HepG2 (cell line): ENCODE measurements at regions not wholly inside any gene's neighbourhood (a gene's known extent, or its start where the extent isn't known, plus 50 kb on each side); places are given as distances from the start of the nearest gene placed in this dataset.
A peak's percentile ranks its signal among the peaks of the same experiment; 100 is the strongest.

Experiments used
- ATAC-seq: fragments of 200-7000 bp; cut with Tn5 transposase; 3 replicates; pipeline ENCODE4 v1.9.1; 2020; ENCODE audit warnings: mild to moderate bottlenecking, moderate library complexity
- BruUV-seq: library from RNA; stranded (reverse); fragments of 400-500 nt; replicated peaks from 2 replicates; lab custom pipeline; 2021; lab: Mats Ljungman, UMichigan
- CTCF ChIA-PET: fragments of 300-600 bp; formaldehyde crosslinking; extraction: SDS; loops from one replicate; lab custom pipeline; 2021; ENCODE audit warnings: low total read pairs, inconsistent platforms, low intra/inter-chr PET ratio; lab: Yijun Ruan, JAX
- POLR2A ChIA-PET: fragments of 350-600 bp; sonication (Branson Sonifier 250); formaldehyde crosslinking; loops from one replicate; lab custom pipeline; 2020; ENCODE audit warnings: antibody characterized with exemption, inconsistent platforms; lab: Yijun Ruan, JAX
- DNase-seq: peaks from one replicate; pipeline ENCODE4 v3.0.0-alpha.2; 2015; ENCODE audit warnings: low spot score
- FAIRE-seq: peaks from 3 replicates; lab custom pipeline; 2011; peaks lifted over from hg19 to GRCh38; lab: Jason Lieb, UNC
- H2AFZ ChIP-seq: one replicate; pipeline ENCODE4 v1.6.1; 2011; ENCODE audit warnings: low read length, inconsistent platforms
- H3K27ac ChIP-seq: fragments of 300-600 bp; 3 replicates; pipeline ENCODE4 v1.8.0; 2011; ENCODE audit warnings: mixed run types, mild to moderate bottlenecking, mixed read lengths, low read length, inconsistent platforms; ENCODE audit not compliant: insufficient read depth; ENCODE audit errors: extremely low read length
- H3K27me3 ChIP-seq, 2 experiments: fragments of 200-600 bp in 1 of 2; 2 replicates in 1 of 2; 3 replicates in 1 of 2; pipeline versions ENCODE4 v1.6.0 to v1.8.0; 2011; ENCODE audit warnings: low read length in 2 of 2, mild to moderate bottlenecking in 2 of 2, moderate library complexity in 2 of 2, inconsistent platforms in 1 of 2; ENCODE audit not compliant: insufficient read depth in 2 of 2, control insufficient read depth in 1 of 2
- H3K36me3 ChIP-seq, 2 experiments: fragments of 200-600 bp in 1 of 2; replicated peaks in 1 of 2; 2 replicates in 1 of 2; 3 replicates in 1 of 2; pipeline versions ENCODE4 v1.5.1 to v1.8.0; 2011; ENCODE audit warnings: low read length in 2 of 2, inconsistent platforms in 1 of 2; ENCODE audit not compliant: insufficient read depth in 2 of 2, control insufficient read depth in 1 of 2
- H3K4me1 ChIP-seq: 2 replicates; pipeline ENCODE4 v1.5.1; 2012; ENCODE audit warnings: low read length, inconsistent platforms; ENCODE audit not compliant: insufficient read depth
- H3K4me2 ChIP-seq: 2 replicates; pipeline ENCODE4 v1.6.0; 2011; ENCODE audit warnings: low read depth, low read length, inconsistent platforms
- H3K4me3 ChIP-seq, 3 experiments: fragments of 200-600 bp in 1 of 3; sonication (generic), shearing (Covaris generic) in 1 of 3; replicated peaks in 1 of 3; 2 replicates each; pipeline ENCODE4 v1.5.1; 2011 to 2016; ENCODE audit warnings: low read length in 3 of 3, inconsistent platforms in 2 of 3, low read depth in 2 of 3, mild to moderate bottlenecking in 2 of 3, control low read depth in 1 of 3, mixed read lengths in 1 of 3; ENCODE audit not compliant: insufficient read depth in 1 of 3
- H3K79me2 ChIP-seq: one replicate; pipeline ENCODE4 v1.6.1; 2011; ENCODE audit warnings: low read length, inconsistent platforms; ENCODE audit not compliant: insufficient read depth
- H3K9ac ChIP-seq: 2 replicates; pipeline ENCODE4 v1.6.0; 2011; ENCODE audit warnings: mild to moderate bottlenecking, low read depth, low read length, inconsistent platforms; ENCODE audit not compliant: insufficient read depth
- H3K9me3 ChIP-seq: 2 replicates; pipeline ENCODE4 v1.5.1; 2012; ENCODE audit warnings: mild to moderate bottlenecking, low read length
- H4K20me1 ChIP-seq: 2 replicates; pipeline ENCODE4 v1.6.0; 2011; ENCODE audit warnings: inconsistent platforms, mild to moderate bottlenecking, low read length, moderate library complexity; ENCODE audit not compliant: insufficient read depth
- ATF7 ChIP-seq, 2 experiments: fragments of 450-650 bp in 1 of 2; sonication (generic) in 1 of 2; formaldehyde crosslinking in 1 of 2; IDR thresholded peaks; 2 replicates each; pipeline versions ENCODE4 v1.4.0 to v1.6.1; 2016 to 2020; ENCODE audit warnings: antibody characterized with exemption in 1 of 2, mild to moderate bottlenecking in 1 of 2, missing genetic modification reagents in 1 of 2
- CEBPB ChIP-seq: IDR thresholded peaks from 2 replicates; pipeline ENCODE4 v1.6.1; 2011; ENCODE audit warnings: low read depth, low read length, improper control_type of control experiment, borderline replicate concordance
- MAFK ChIP-seq, 2 experiments: IDR thresholded peaks in 1 of 2; conservative IDR thresholded peaks in 1 of 2; 2 replicates each; pipeline ENCODE4 v1.6.1; 2011; ENCODE audit warnings: improper control_type of control experiment in 2 of 2, low read length in 2 of 2
- NFIB ChIP-seq: sonication (generic); formaldehyde crosslinking; IDR thresholded peaks from 2 replicates; pipeline ENCODE4 v1.9.0; 2021; ENCODE audit warnings: missing genetic modification reagents, mild to moderate bottlenecking, borderline replicate concordance
- YY1 ChIP-seq: IDR thresholded peaks from 2 replicates; pipeline ENCODE4 v1.6.1; 2011; ENCODE audit warnings: low read length, low read depth, moderate library complexity, mild to moderate bottlenecking; ENCODE audit not compliant: insufficient read depth, insufficient replicate concordance
- ZBTB49 ChIP-seq: sonication (generic); formaldehyde crosslinking; IDR thresholded peaks from 2 replicates; pipeline ENCODE4 v1.4.0; 2020; ENCODE audit warnings: missing genetic modification reagents, borderline replicate concordance
- WGBS: methylation state at CpG from one replicate; pipeline ENCODE4 v1.1.6; 2017; ENCODE audit warnings: low lambda C conversion rate; 5-methylcytosine and 5-hydroxymethylcytosine counted together
- in situ Hi-C: cut with HindIII; loops from 2 replicates; pipeline ENCODE4 v1.10.0; 2017; ENCODE audit warnings: low pct_unique_long_range_greater_than_20kb; ENCODE audit not compliant: extremely low pct_ligation_motif_present
- intact Hi-C: fragments of 100-400 bp; cut with micrococcal nuclease; formaldehyde crosslinking; loops from one replicate; pipeline ENCODE4 v1.10.0; 2022; ENCODE audit not compliant: unreplicated experiment

- Histone ChIP-seq H3K27me3 (peaks cover 1 to 4% of the 10 kb centered on the region in 2 experiments; a peak in 2 of 5 replicates), H3K27ac (no peak overlapping the region), H3K4me1 (no peaks in the 10 kb centered on the region), H4K20me1 (no peaks in the 10 kb centered on the region), H3K4me3 (no peak overlapping the region), H3K9ac (no peak overlapping the region), H2AFZ (no peak overlapping the region), H3K9me3 (no peaks in the 10 kb centered on the region), H3K79me2 (no peaks in the 10 kb centered on the region), H3K4me2 (no peak overlapping the region), H3K36me3 (no peaks in the 10 kb centered on the region)
- intact Hi-C loops = no loop called here
- TF ChIP-seq YY1 (no peak), NFIB (CRISPR knock-in tag) (no peak)
- ChIA-PET CTCF (no interaction called here), POLR2A (no interaction called here)
- in situ Hi-C loops = no loop called here
- WGBS = 19% methylated on average over 14 of the region's 14 CpGs
- DNase-seq (no peak), FAIRE-seq (no peak), ATAC-seq (no peak)
- no TSS peak for BruUV-seq
Observed at GRCh38 chr17:72046643-72047612, 73.9 kb upstream of the SOX9 start.

GRCh38 chr17:72049914-72050313, 70.9 kb upstream of the SOX9 start:
- no TSS peak for BruUV-seq
- POLR2A ChIA-PET = no interaction called here
- no peak overlapping the region for H3K9ac ChIP-seq
- no peaks in the 10 kb centered on the region for H3K36me3 ChIP-seq
- no peaks in the 10 kb centered on the region for H3K79me2 ChIP-seq
- FAIRE-seq = no peak
- DNase-seq = no peak
- no peaks in the 10 kb centered on the region for H3K4me1 ChIP-seq
- TF ChIP-seq MAFK (conservative IDR thresholded peaks at IDR 0.05 in 1 of 2, IDR thresholded peaks at IDR 0.05 in 1 of 2; ENCODE audit: low read length in 2 of 2) = no peak
- peak; percentile 74 for TF ChIP-seq ATF7 (IDR thresholded peaks at IDR 0.05)
- TF ChIP-seq ATF7 (CRISPR knock-in tag; IDR thresholded peaks at IDR 0.05) = no peak
- TF ChIP-seq CEBPB = peak; percentile 57; the same call in 1 of the 2 replicates
- TF ChIP-seq ZBTB49 (CRISPR knock-in tag) = no peak
- ATAC-seq = no peak
- H3K27me3 ChIP-seq = peaks cover 1 to 16% of the 10 kb centered on the region in 2 experiments; a peak in 2 of 5 replicates
- H3K9me3 ChIP-seq = no peaks in the 10 kb centered on the region
- no peak overlapping the region for H3K27ac ChIP-seq
- intact Hi-C loops (no loop called here), in situ Hi-C loops (no loop called here)
- H2AFZ ChIP-seq = no peak overlapping the region
- H4K20me1 ChIP-seq = no peaks in the 10 kb centered on the region
- CTCF ChIA-PET = no interaction called here
- H3K4me2 ChIP-seq = no peak overlapping the region
- no peak overlapping the region for H3K4me3 ChIP-seq
- 2% methylated on average over 2 of the region's 2 CpGs for WGBS
